Choroid plexus epithelial cell (primary cell): ENCODE measurements at regions not wholly inside any gene's neighbourhood (a gene's known extent, or its start where the extent isn't known, plus 50 kb on each side); places are given as distances from the start of the nearest gene placed in this dataset.

Experiments used
- DNase-seq: peaks from one replicate; pipeline ENCODE4 v3.0.0-alpha.2; 2010; ENCODE audit warnings: low read depth
- H3K4me3 ChIP-seq: 2 replicates; pipeline ENCODE4 v1.5.1; 2011; ENCODE audit warnings: low read depth, mild to moderate bottlenecking, control low read depth, low read length, moderate library complexity
- TF ChIP-seq, protein P1 (sequence below): conservative IDR thresholded peaks from 2 replicates; pipeline ENCODE4 v1.5.1; 2011; ENCODE audit warnings: low read depth, mild to moderate bottlenecking, control low read depth, inconsistent platforms, low read length, moderate library complexity

DNA sequence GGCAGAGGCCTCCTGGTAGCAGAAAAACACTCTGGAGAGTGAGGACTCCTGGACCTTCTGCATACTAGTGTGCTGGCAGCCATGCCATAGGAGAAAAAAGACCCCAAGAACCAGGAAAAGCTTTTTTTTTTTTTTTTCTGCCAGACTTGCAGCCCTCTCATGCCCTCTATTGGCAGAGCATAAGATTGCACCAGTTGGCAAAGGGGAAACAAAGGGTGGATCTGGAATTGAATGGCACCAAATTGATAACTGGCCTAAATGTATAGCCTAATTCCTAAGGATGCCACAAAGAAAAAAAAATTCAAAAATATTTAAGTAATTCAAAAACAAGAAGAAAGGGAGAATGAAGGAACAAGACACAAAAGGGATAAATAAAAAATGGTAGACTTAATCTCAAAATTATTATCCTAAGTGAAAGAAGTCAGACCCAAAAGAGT is 112.5 kb upstream of the GHITM start:
- peak; percentile 18 for DNase-seq

DNA sequence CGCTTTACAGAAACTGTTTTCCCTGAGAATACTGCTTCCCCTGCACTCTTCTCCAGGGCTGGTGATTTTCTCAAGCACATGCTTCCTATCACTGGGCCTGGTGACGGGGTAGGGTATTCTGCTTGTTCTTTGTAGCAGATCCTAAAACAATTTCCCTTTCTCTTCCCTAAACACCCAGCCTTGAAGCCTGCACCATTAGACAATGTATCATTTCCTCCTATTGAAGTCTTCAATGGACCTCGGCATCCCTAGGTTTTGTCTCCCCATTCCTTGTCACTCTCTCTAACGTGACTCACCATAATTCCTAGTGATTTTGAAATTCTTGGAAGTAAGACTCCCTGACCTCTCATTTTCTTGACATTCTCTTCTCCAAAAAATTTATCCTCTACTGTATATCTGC is 109.5 kb upstream of the GHITM start:
- TF ChIP-seq, protein P1, sequence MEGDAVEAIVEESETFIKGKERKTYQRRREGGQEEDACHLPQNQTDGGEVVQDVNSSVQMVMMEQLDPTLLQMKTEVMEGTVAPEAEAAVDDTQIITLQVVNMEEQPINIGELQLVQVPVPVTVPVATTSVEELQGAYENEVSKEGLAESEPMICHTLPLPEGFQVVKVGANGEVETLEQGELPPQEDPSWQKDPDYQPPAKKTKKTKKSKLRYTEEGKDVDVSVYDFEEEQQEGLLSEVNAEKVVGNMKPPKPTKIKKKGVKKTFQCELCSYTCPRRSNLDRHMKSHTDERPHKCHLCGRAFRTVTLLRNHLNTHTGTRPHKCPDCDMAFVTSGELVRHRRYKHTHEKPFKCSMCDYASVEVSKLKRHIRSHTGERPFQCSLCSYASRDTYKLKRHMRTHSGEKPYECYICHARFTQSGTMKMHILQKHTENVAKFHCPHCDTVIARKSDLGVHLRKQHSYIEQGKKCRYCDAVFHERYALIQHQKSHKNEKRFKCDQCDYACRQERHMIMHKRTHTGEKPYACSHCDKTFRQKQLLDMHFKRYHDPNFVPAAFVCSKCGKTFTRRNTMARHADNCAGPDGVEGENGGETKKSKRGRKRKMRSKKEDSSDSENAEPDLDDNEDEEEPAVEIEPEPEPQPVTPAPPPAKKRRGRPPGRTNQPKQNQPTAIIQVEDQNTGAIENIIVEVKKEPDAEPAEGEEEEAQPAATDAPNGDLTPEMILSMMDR: no peak
- H3K4me3 ChIP-seq: no peak overlapping the region
- DNase-seq: no peak

More for the DNA sequence above, 112.5 kb upstream of the GHITM start:
- H3K4me3 ChIP-seq: no peak overlapping the region
- TF ChIP-seq, protein P1: peak; percentile 66

GRCh38 chr10:84038035-84038434 is 101.3 kb upstream of the GHITM start:
- TF ChIP-seq, protein P1: no peak
- no peak for DNase-seq
- no peak overlapping the region for H3K4me3 ChIP-seq

GRCh38 chr10:84039957-84040356 is 99.4 kb upstream of the GHITM start:
- TF ChIP-seq, protein P1: no peak
- no peak for DNase-seq
- no peak overlapping the region for H3K4me3 ChIP-seq

DNA sequence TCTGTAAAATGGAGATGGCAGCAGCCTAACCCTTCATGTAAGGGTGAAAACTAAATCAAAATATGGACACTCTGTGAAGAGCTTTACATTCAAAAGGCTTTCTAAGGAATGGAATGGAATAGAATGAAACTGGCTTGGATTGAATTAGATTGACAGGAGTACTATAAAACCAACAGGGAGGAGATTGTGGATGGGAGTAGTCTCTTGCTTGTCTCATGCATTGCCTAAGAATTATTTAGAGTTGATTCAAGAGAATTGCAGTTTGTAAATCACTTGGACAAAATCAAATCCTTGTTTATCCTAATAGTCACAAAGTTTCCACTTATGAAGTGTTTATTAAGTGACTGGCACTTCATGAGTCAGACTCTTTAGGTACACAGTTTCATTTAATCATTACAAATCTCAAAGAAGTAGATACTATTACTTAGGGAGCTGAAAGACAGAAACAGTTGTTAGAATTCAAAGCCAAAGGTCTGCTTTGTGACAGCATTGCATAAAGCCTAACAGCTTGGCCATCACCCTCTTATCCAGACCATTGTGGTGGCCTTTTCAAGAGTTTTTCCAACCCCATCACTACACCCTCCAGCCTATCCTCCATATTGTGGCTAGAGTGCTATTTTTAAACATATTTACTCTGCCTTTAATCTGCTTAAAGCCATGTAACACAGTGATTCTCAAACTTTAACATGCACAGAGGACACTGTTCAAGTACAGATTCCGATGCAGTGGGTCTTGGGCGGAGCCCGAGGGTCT is 91.9 kb upstream of the GHITM start:
- H3K4me3 ChIP-seq: no peak overlapping the region
- no peak for DNase-seq
- TF ChIP-seq, protein P1: no peak

DNA sequence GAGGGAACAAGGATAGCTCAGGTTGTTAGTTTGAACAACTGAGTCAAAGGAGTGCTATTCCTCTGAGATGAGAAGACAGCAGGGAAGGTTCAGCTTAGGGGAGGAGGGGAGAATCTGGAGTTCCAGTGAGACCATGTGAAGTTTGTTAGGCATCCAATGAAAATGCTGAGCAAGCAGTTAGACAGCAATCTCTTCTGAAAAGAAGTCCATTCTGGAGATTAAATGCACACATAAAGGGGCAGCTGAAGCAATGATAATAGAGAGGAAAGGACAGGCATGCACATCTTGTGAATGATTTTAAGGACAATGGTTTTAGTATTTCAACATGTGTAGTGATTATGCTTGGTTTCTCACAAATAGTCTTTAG is 89.7 kb upstream of the GHITM start:
- TF ChIP-seq, protein P1: no peak
- no peak for DNase-seq
- H3K4me3 ChIP-seq: no peak overlapping the region

DNA sequence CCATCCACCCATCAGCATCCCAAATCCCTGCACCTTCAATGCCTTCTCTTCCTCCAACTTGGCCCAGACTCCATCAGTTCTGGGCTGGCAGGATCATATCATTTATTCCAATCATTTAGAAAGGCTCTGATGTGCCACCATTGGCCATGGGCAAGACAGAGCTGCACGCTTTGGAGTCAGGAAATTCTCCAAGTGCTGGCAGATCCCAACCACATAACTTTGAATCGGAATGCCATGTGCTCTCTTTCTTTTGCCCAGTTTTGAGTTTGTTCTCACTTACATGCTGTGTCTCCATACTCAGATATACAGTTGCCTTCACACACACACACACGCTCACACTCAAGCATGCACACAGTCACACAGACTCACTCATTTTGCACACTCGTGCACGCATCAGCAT is 85.7 kb upstream of the GHITM start:
- DNase-seq: no peak
- TF ChIP-seq, protein P1: no peak
- H3K4me3 ChIP-seq: no peak overlapping the region
